ENCODE measurements at regions not wholly inside any gene's neighbourhood (a gene's known extent, or its start where the extent isn't known, plus 50 kb on each side); places are given as distances from the start of the nearest gene placed in this dataset.

DNA sequence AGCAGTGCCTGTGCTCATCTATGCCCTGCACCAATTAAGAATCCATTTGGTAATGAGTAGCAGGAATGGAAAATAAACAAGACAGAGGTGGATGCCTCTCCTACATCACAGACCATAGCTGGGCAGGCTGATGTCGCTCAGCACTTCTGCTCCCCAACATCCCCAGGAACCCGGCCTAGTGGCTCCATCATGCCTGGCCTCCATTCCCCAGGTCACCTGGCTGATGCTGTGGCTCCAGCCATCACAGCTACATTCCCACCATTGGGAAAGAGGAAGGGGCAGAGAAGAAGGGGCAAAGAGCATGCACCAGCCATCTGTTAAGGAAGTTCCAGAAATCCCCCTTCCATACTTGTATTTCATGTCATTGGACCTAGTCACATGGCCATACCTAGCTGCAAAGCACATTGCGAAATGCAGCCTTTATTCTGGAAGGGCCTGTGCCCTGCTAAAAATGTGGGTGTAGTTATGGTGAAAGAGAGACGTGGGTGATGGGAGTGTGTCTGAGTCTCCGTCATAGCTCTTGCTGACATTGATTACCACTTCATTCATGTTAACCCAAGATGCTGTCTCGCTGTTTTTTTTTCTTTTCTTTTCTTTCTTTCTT is 86.1 kb upstream of the ADAMTS2 start:
- TF ChIP-seq POLR2AphosphoS5 (IDR thresholded peaks at IDR 0.05; ENCODE audit: low read depth, low read length), result no peak
- TF ChIP-seq POLR2A (IDR thresholded peaks at IDR 0.05; ENCODE audit: low read depth, low read length), result no peak
- no peak for TF ChIP-seq TAF1 (IDR thresholded peaks at IDR 0.05; ENCODE audit: borderline replicate concordance, low read depth, low read length)
